Occipital lobe (tissue), 1 donor: ENCODE measurements at regions not wholly inside any gene's neighbourhood (a gene's known extent, or its start where the extent isn't known, plus 50 kb on each side); places are given as distances from the start of the nearest gene placed in this dataset.

Source experiments
- DNase-seq: peaks from one replicate; lab custom pipeline; 2025; lab: John Stamatoyannopoulos, UW

DNA sequence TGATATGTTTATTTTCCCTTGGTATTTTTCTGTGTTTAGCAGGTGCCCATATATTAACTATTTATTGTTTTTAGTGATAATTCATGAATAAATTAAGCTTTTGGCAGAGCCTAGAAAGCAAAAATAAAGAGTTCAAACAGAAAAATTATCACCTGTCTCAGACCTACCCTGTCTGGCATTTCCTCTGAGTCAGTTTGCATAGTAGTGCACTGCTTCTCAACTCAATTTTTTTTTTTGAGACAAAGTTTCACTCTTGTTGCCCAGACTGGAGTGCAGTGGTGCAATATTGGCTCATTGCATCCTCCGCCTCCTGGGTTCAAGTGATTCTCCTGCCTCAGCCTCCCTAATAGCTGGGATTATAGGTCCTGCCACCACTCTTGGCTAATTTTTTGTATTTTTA, 793.9 kb downstream of the SUCLG1 start:
- DNase-seq: no peak

DNA sequence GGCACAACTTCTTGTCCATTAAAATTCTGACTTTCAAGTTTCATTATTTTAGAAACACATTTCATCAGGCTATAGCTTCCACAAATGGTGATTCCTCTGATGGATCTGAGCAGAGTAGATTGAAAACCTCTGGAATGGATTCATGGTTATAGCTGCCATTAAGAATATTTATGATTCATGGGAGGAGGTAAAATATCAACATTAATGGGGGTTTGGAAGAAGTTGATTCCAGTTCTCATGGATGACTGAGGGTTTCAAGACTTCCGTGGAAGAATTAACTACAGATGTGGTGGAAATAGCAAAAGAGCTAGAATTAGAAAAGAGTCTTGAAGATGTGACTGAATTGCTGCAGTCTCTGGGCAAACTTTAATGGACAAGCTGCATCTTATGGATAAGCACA, 797.4 kb downstream of the SUCLG1 start:
- no peak for DNase-seq

DNA sequence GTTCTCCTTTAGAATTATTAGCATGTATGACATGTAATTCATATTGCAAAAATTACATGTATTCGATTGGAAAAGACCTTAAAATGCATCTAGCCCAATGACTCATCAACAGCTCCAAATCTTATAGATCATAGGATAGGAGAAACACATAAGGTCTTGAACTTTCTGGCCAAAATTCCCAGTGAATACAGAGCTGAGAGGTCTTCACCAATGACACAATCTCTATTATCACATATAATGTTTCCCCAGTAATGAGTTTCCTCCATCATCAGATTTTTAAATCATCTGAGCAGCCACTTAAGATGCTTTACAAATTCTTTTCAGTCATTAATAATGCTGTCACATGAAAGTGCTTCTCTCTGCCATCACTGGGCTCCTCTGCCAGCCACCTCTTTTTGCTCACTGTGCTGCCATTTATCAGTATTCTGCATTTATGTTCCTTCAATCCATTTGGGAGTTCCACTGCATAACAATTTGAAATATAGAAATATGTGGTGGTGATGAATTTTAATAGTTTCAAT, 804.9 kb downstream of the SUCLG1 start:
- no peak for DNase-seq

DNA sequence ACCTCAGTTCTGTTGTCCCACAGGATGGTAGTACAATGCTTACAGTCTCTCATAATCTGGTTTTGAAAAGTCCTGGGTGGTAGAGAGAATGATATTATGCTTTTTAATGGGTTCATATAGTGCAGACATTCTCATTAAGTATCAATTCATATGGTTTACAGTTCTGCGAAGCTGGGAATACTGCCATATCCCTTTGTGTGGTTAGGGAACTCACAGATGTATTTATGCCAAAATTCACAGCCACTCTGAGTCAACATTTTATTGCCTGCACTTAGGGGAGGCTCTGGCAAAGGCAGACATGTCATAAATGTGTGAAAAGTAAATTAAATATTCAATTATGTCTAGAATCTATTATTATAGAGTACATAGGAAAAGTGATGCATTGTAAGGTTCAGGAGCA, 808.2 kb downstream of the SUCLG1 start:
- DNase-seq: no peak

DNA sequence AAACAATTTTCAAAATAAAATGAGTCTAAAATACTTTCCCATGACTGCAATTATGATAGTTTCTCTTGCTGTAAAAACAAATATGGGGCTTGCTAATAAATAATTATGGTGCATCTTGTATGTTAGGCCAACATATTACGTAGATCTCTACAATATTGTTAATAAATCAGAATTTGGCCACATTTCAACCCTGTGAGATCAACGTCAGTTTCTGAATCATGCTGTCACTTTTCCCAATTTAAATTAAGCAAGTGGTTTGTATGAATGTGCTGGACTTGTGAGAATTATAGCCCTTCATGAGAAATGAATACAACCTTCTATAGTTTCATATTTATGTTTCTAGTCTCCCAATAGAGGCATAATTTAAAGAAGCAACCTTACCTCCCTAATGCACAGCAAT, 808.9 kb downstream of the SUCLG1 start:
- no peak for DNase-seq

DNA sequence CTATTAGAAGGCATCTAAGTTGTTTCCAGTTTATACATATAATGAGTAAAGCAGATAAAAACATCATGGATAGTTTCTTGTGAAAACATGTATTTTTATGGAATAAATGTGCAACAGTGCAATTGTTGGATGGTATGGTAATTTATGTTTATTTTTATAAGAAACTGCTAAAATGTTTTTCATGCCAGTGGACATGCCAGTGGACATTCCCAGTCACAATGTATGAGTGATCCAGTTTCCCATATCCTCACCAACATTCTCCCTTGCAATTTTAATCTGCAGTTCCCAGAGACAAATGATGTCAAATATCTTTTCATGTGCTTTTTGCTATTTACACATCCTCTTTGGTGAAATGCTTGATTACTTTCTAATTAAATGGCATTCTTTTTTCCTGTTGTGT, 818.6 kb downstream of the SUCLG1 start:
- no peak for DNase-seq

DNA sequence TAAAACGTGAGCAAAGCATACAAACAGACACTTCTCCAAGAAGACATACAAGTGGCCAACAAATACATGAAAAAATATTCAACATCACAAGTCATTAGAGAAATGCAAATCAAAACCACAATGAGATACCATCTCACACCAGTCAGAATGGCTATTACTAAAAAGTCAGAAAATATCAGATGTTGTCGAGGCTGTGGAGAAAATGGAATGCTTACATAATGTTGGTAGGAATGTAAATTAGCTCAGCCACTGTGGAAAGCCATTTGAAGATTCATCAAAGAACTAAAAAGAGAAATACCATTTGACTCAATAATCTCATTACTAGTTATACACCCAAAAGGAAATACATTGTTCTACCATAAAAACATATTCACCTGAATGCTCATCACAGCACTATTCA, 825.7 kb downstream of the SUCLG1 start:
- no peak for DNase-seq

DNA sequence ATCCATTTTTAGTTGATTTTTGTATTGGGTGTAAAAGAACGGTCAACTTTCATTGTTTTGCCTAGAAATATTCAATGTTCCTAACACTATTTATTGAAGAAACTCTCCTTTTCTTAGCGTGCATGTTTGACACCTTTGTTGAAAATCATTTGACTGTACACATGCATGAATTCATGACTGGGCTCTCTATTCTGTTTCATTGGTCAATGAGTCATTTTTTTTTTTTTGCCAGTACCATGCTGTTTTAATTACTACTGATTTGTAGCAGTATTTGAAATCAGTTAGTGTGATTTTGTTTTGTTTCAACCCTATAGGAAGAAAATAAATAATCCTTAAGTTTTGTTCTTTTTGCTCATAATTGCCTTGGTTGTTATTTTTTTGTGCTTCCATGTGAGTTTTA, 828.7 kb downstream of the SUCLG1 start:
- no peak for DNase-seq

DNA sequence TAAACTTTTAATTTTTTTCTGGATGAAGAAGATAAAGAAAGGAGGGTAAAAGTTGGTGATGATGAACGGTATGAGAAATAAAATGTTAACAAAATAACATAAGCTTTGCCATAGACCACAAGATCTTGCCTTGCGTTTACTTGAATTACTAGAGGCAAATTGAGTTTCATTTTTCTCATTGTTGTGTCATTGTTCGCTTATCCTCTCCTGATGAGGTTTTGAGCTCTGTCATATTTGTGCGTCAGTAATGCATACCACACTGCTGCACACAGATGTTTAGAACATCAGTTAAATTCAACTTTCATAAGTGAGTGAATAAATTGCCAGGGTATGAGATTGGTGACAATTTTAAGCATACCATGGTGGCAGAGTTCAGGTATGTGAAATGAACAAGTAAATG, 843.6 kb downstream of the SUCLG1 start:
- no peak for DNase-seq

DNA sequence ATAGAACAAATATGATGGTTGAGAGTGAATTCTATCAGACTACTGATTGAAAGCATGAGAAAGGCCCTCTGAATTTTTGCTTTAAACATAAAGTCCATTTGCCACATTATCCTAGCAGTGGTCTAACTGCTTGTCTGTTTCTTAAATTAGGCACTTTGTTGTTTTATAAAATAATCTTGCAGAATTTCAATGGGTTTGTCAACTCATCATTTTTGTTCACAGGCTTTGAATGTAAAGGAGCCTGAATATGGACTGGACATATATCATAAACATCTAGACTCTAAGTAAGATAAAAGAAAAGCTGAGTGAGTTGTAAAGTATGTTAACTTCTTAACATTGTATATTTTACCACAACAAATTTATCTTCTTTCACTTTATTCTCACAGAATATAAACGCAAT, 845.9 kb downstream of the SUCLG1 start:
- DNase-seq: no peak

DNA sequence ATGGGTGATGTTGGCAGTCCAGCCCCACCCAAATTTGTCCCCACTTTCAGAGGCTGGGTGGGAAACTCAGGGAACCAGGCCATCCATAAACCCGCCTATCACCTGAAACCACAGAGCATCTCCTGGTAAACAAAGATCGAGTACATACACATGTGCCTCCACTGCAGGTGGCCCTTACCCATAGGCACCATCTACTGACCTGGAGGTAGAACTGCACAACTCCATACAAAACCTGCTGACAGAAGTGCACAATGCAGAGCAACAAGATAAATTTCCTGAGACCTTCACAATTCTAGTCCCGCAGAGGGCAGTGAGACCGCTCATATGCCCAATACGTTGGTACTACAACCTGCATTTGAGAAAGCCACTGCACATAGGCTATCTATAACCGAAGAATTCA, 856.3 kb downstream of the SUCLG1 start:
- no peak for DNase-seq

DNA sequence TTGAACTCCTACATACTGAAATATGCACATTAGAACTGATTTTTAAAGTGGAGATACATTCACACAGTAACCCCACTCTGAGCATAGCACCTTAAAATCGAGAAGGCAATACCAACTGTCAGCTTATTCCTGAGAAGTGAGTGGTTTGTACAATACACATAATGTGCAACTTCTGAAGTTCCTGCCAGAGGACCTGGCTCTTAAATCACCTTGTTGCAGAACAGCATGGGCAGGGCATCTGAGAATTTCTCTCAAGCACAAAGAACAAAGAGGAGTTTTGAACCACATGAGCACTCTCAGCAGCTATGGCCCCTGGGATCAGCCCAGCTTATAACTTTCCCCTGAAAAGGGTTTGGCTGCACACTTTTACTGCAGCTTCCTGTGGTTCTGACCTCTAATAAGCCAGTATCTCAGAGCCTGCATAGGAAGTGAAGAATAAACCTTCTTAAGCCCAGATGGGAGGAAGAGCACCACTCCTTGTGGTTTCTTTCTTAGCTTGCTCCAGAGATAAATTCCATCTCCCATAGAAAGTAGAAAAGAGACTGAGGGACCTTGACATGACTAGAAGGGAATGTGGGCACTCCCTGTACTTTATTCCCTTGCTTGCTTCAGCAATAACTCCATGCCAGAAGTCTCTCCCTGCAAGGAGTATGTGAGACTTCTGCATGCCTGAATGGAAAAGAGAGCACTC, 862.3 kb downstream of the SUCLG1 start:
- DNase-seq: no peak

DNA sequence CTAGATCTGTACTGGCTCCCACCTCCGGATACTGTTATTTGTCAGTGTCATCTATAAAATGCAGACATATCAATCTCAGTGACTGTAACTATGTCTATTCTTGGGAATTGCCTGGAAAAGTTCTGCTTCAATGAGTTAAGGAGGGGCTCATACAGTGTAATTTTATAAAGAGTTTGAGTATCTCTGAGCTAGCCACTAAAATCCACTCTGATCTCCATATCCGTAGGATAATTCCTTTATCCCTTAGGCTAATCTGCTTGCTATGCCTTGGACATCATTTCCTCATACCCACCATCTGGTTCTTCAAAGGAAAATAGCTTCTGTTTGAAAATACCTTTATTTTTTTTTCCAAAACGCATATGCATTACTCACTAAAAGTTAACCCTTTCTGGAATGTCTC, 863.2 kb downstream of the SUCLG1 start:
- DNase-seq: no peak

DNA sequence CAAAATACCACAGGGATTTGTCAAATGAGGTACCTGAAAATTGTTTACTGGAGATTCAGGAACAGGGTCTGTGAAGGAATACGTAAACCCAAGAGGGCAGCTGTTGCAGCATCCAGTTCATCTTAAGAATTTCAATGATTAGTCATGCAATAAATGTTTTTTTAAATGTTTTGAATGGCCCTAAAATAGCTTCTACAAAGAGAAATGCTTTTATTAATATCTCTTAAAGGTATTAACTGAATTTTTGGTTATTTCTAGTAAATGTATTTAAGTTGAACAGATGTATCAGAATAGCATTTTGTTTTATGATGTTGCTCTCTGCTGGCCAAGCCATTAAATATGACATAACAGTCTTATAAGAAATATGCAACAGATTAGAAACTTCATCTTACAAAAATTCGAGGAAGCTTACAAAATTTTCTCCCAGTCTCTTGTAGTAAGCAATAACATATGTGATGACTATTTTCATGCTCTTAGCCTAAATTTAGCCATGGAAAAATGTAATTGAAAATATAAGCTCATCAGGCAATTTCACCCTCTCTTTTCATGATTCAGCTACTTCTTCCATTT, 863.9 kb downstream of the SUCLG1 start:
- DNase-seq: no peak

DNA sequence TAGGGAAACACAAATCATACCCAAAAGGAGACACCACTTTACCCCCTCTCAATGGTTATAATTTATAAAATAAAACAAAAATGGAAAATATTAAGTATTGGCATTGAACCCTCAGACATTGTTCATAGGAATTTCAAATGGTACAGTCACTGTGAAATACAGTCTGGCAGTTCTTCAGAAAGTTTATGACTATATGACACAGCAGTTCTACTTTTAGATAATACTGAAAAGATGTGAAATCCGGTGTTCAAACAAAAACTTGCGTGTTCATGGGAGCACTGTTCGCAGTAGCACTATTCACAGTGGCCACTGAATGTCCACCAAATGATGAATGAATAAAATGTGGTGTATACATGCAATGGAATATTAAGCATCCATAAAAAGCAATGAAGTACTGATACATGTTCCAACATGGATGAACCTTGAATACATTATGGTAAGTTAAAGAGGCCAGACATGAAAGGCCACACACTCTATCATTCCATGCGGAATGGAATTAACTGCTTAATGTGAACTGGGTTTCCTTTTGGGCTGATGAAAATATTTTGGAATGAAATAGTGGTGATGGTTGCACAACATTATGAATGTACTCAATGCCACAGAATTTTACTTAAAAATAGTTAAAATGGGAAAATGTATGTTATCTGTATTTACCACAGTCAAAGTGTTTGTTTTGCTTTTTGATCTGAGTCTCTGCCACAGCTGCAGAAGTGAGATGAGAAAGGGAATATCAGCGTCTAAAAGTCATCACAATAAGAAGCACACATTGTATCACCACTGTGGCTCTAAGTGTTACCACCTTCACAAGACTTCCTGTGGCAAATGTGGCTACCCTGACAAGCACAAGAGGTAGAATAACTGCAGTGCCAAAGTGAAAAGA, 864.6 kb downstream of the SUCLG1 start:
- DNase-seq: no peak

DNA sequence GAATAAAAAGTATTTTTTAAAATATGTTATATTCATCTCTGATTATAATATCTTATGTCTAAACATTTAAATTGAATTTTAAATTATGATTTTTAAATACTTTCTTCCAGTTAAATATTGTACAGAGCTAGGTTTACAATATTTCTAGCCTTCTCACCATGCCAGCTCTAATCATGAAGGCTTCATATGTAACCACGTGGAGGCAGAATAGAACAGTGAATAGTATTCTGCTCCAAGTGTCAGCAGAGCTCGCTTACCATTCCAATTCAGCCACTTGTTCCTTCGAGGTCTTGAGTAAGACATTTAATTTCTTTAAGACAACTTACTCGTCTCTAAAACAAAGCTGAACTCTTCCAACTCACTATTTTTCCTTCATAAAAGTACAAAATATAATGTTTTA, 871.8 kb downstream of the SUCLG1 start:
- no peak for DNase-seq

DNA sequence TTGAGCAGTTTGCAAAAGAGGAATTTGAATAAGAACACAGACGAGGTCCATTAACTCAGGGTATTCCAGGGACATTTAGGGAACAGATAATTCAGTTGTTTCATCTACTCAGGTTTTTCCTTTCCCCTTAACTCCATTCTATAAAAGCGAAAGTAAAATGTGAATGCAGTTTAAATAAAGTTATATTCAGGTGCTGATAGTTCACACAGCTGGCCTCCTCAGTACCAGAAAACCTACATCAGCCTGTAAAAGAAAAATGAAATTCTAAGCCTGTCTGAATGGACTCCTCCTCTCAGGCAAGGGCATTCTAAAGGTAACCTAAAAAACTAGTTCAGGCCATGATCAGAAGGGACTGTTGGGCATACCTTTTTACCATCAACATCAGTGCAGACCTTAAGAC, 873.8 kb downstream of the SUCLG1 start:
- no peak for DNase-seq

DNA sequence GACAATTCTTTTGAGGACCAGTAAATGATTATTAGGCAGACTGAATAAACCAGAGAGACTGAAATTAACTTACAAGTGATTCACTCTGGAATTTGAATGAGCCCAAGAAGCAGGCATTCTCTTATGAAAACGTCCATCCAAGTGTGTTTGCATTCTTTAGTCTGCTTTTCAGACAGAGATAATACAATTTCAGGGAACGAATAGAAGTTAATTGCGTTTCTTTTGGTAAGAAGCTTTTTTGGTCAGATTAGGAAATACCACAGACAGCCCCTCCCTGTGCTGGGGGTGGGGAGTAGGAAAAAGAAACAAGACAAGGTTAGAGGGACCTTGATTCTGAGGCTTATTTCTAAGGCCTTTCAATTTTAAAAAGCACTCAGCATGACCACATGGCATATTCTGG, 874.4 kb downstream of the SUCLG1 start:
- DNase-seq: no peak

DNA sequence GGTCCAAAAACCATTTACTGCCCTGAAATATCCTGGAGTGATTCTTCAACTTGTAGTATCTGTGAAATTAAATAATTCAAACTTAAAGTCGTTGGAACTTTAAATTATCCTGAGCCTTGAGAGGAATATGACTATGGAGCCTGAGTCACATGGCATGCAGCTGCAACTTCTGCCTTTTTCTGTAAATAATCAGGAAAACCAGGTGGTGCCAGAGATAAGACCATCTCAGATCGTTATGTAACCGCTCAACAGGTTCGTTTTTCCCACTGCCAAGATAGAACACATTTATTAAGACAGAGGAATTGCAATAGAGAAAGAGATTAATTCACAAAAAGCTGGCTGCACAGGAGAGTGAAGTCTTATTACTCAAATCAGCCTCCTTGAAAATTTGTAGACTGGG, 876.5 kb downstream of the SUCLG1 start:
- no peak for DNase-seq

DNA sequence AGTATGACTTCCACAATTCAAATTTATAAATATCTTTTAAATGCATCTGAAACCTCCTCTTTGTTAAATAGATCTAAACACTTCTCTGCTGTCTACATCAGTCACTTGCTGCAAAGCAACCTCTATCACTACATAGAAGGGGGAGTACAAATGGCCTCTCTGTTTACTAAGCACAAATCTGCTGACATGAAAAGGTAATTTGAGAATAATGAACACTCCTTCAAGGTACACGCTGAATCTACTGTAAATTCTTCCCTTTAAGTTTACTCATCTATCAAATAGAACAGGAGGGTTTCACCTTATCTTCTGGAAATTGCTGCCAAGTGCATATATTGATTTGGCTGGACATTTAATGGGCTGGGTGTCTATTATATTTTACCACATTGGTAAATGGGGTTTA, 879.6 kb downstream of the SUCLG1 start:
- DNase-seq: no peak

DNA sequence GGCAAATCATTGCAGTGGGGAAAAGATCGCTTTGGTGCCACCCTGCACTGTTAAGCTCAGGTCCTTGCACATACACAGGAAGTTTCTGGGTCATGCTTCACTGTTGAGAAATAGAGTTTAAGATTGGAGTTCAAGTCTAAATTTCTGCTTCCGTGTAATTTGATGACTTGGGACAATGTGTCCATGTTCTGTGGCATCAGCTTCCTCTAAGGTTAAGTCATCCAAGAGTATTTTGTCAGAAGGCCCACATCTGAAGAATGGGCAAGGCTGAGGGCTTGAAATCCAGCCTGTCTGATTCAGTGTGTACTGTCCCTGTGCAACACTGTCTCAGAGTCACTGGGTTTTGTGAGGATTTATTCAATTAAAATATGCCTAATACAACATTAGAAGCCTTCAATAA, 880.7 kb downstream of the SUCLG1 start:
- DNase-seq: no peak

DNA sequence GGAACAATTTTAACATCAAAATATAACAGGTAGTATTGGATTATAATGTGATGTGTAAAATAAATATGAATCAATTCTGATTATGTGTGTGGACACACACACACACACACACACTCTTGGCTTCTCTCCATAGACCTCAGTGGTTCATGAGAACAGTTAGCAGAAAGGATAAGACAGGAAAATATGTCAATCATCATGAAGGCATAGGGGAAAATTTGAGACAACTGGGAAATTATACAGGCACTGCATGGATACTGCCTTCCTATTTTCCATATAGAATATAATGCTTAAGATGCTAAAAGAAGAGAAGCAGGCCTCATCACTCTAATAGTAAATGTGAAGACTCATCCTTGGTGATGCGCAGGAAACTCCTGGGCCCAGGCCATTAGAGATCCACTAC, 884.5 kb downstream of the SUCLG1 start:
- DNase-seq: no peak

DNA sequence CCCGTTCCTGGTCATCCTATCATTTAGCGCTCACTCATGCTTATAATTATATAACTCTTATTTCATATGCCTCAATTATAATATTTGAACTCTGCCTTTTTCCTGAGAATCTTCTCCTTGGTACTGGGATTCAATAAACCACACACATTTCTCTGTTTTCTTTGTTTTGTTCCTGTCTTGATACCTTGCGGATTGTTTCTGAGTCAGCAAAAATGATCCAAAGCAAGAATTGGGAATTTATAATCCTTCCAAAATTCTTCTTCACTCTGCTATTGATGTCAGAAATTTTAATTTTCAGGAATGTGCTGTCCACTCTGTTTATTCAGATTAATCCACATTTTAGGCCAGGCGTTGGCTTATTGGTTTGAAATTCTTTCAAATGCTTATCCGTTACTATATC, 886.0 kb downstream of the SUCLG1 start:
- DNase-seq: no peak
